HepG2 (cell line): ENCODE measurements at regions not wholly inside any gene's neighbourhood (a gene's known extent, or its start where the extent isn't known, plus 50 kb on each side); places are given as distances from the start of the nearest gene placed in this dataset.

Source experiments
- ATAC-seq: fragments of 200-7000 bp; cut with Tn5 transposase; 3 replicates; pipeline ENCODE4 v1.9.1; 2020; ENCODE audit warnings: mild to moderate bottlenecking, moderate library complexity
- BruUV-seq: library from RNA; stranded (reverse); fragments of 400-500 nt; replicated peaks from 2 replicates; lab custom pipeline; 2021; lab: Mats Ljungman, UMichigan
- CTCF ChIA-PET: fragments of 300-600 bp; formaldehyde crosslinking; extraction: SDS; loops from one replicate; lab custom pipeline; 2021; ENCODE audit warnings: low total read pairs, inconsistent platforms, low intra/inter-chr PET ratio; lab: Yijun Ruan, JAX
- POLR2A ChIA-PET: fragments of 350-600 bp; sonication (Branson Sonifier 250); formaldehyde crosslinking; loops from one replicate; lab custom pipeline; 2020; ENCODE audit warnings: antibody characterized with exemption, inconsistent platforms; lab: Yijun Ruan, JAX
- DNase-seq: peaks from one replicate; pipeline ENCODE4 v3.0.0-alpha.2; 2015; ENCODE audit warnings: low spot score
- FAIRE-seq: peaks from 3 replicates; lab custom pipeline; 2011; peaks lifted over from hg19 to GRCh38; lab: Jason Lieb, UNC
- H2AFZ ChIP-seq: one replicate; pipeline ENCODE4 v1.6.1; 2011; ENCODE audit warnings: low read length, inconsistent platforms
- H3K27ac ChIP-seq: fragments of 300-600 bp; 3 replicates; pipeline ENCODE4 v1.8.0; 2011; ENCODE audit warnings: mixed run types, mild to moderate bottlenecking, mixed read lengths, low read length, inconsistent platforms; ENCODE audit not compliant: insufficient read depth; ENCODE audit errors: extremely low read length
- H3K27me3 ChIP-seq, 2 experiments: fragments of 200-600 bp in 1 of 2; 2 replicates in 1 of 2; 3 replicates in 1 of 2; pipeline versions ENCODE4 v1.6.0 to v1.8.0; 2011; ENCODE audit warnings: low read length in 2 of 2, mild to moderate bottlenecking in 2 of 2, moderate library complexity in 2 of 2, inconsistent platforms in 1 of 2; ENCODE audit not compliant: insufficient read depth in 2 of 2, control insufficient read depth in 1 of 2
- H3K36me3 ChIP-seq, 2 experiments: fragments of 200-600 bp in 1 of 2; replicated peaks in 1 of 2; 2 replicates in 1 of 2; 3 replicates in 1 of 2; pipeline versions ENCODE4 v1.5.1 to v1.8.0; 2011; ENCODE audit warnings: low read length in 2 of 2, inconsistent platforms in 1 of 2; ENCODE audit not compliant: insufficient read depth in 2 of 2, control insufficient read depth in 1 of 2
- H3K4me1 ChIP-seq: 2 replicates; pipeline ENCODE4 v1.5.1; 2012; ENCODE audit warnings: low read length, inconsistent platforms; ENCODE audit not compliant: insufficient read depth
- H3K4me2 ChIP-seq: 2 replicates; pipeline ENCODE4 v1.6.0; 2011; ENCODE audit warnings: low read depth, low read length, inconsistent platforms
- H3K4me3 ChIP-seq, 3 experiments: fragments of 200-600 bp in 1 of 3; sonication (generic), shearing (Covaris generic) in 1 of 3; replicated peaks in 1 of 3; 2 replicates each; pipeline ENCODE4 v1.5.1; 2011 to 2016; ENCODE audit warnings: low read length in 3 of 3, inconsistent platforms in 2 of 3, low read depth in 2 of 3, mild to moderate bottlenecking in 2 of 3, control low read depth in 1 of 3, mixed read lengths in 1 of 3; ENCODE audit not compliant: insufficient read depth in 1 of 3
- H3K79me2 ChIP-seq: one replicate; pipeline ENCODE4 v1.6.1; 2011; ENCODE audit warnings: low read length, inconsistent platforms; ENCODE audit not compliant: insufficient read depth
- H3K9ac ChIP-seq: 2 replicates; pipeline ENCODE4 v1.6.0; 2011; ENCODE audit warnings: mild to moderate bottlenecking, low read depth, low read length, inconsistent platforms; ENCODE audit not compliant: insufficient read depth
- H3K9me3 ChIP-seq: 2 replicates; pipeline ENCODE4 v1.5.1; 2012; ENCODE audit warnings: mild to moderate bottlenecking, low read length
- H4K20me1 ChIP-seq: 2 replicates; pipeline ENCODE4 v1.6.0; 2011; ENCODE audit warnings: inconsistent platforms, mild to moderate bottlenecking, low read length, moderate library complexity; ENCODE audit not compliant: insufficient read depth
- DMAP1 ChIP-seq: IDR thresholded peaks from 2 replicates; pipeline ENCODE4 v1.6.1; 2016
- HOXA9 ChIP-seq: sonication (generic); formaldehyde crosslinking; IDR thresholded peaks from 2 replicates; pipeline ENCODE4 v1.8.1; 2022; ENCODE audit warnings: missing genetic modification reagents, mild to moderate bottlenecking, moderate library complexity, borderline replicate concordance
- KDM1A ChIP-seq: IDR thresholded peaks from 2 replicates; pipeline ENCODE4 v1.6.1; 2016; ENCODE audit warnings: missing compliant biosample characterization
- KDM6A ChIP-seq: IDR thresholded peaks from 2 replicates; pipeline ENCODE4 v1.6.1; 2016; ENCODE audit warnings: low read depth
- MED1 ChIP-seq: sonication (generic); formaldehyde crosslinking; IDR thresholded peaks from 2 replicates; pipeline ENCODE4 v1.4.0; 2020; ENCODE audit warnings: missing genetic modification reagents
- SRSF9 ChIP-seq: fragments of 200-400 bp; formaldehyde crosslinking; IDR thresholded peaks from 2 replicates; pipeline ENCODE4 v1.6.1; 2018; ENCODE audit warnings: borderline replicate concordance, mild to moderate bottlenecking, low read depth, low read length; ENCODE audit not compliant: insufficient read depth, poor library complexity, severe bottlenecking
- ZFP36L2 ChIP-seq: sonication (generic); formaldehyde crosslinking; IDR thresholded peaks from 2 replicates; pipeline ENCODE4 v1.4.0; 2020; ENCODE audit warnings: missing genetic modification reagents
- ZNF484 ChIP-seq: sonication (generic); formaldehyde crosslinking; IDR thresholded peaks from 2 replicates; pipeline ENCODE4 v1.5.1; 2020; ENCODE audit warnings: mild to moderate bottlenecking, low read depth, missing genetic modification reagents, borderline replicate concordance
- ZNF589 ChIP-seq: sonication (generic); formaldehyde crosslinking; conservative IDR thresholded peaks from 2 replicates; pipeline ENCODE4 v1.8.0; 2022; ENCODE audit warnings: mild to moderate bottlenecking, moderate library complexity, missing genetic modification reagents
- WGBS: methylation state at CpG from one replicate; pipeline ENCODE4 v1.1.6; 2017; ENCODE audit warnings: low lambda C conversion rate; 5-methylcytosine and 5-hydroxymethylcytosine counted together
- in situ Hi-C: cut with HindIII; loops from 2 replicates; pipeline ENCODE4 v1.10.0; 2017; ENCODE audit warnings: low pct_unique_long_range_greater_than_20kb; ENCODE audit not compliant: extremely low pct_ligation_motif_present
- intact Hi-C: fragments of 100-400 bp; cut with micrococcal nuclease; formaldehyde crosslinking; loops from one replicate; pipeline ENCODE4 v1.10.0; 2022; ENCODE audit not compliant: unreplicated experiment
- TF ChIP-seq, protein P1 (sequence below): IDR thresholded peaks from 2 replicates; pipeline ENCODE4 v1.6.1; 2016; ENCODE audit warnings: missing compliant biosample characterization, missing genetic modification reagents, borderline replicate concordance
- TF ChIP-seq, protein P2 (sequence below): sonication (generic); formaldehyde crosslinking; IDR thresholded peaks from 2 replicates; pipeline ENCODE4 v1.4.0; 2020; ENCODE audit warnings: missing genetic modification reagents
- TF ChIP-seq, protein P3 (sequence below): sonication (generic); formaldehyde crosslinking; IDR thresholded peaks from 2 replicates; pipeline ENCODE4 v1.4.0; 2020; ENCODE audit warnings: missing genetic modification reagents
- TF ChIP-seq, protein P4 (sequence below): sonication (generic); formaldehyde crosslinking; IDR thresholded peaks from 2 replicates; pipeline ENCODE4 v1.5.0; 2020; ENCODE audit warnings: mild to moderate bottlenecking, missing genetic modification reagents
- TF ChIP-seq, protein P5 (sequence below): sonication (generic); formaldehyde crosslinking; IDR thresholded peaks from 2 replicates; pipeline ENCODE4 v1.4.0; 2020; ENCODE audit warnings: missing genetic modification reagents

DNA sequence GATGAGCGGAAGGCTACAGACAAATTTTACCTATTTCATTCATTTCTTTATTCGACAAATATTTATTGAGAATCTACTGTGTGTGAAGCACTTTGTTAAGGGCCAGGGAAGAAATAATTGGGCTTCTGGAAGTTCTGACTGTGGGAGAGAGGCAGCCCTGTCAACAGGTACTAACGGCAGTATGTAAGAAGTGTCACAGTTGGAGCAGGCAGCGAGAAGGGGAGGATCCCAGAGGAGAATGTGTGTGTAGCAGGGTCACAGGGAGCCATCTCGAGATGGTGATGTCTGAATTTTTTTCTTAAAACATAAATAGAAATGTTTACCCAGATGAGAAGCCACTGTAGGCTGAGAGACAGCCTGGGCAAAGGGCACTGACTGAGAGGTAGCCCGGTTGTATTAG lies 163.3 kb upstream of the SLC38A2 start:
- Histone ChIP-seq H3K27ac (no peak overlapping the region), H3K4me1 (peaks cover 65% of the 10 kb centered on the region), H3K4me2 (peak overlapping the region; percentile 31; the same call in 1 of the 2 replicates), H3K9me3 (no peaks in the 10 kb centered on the region), H3K79me2 (no peaks in the 10 kb centered on the region), H3K36me3 (no peaks in the 10 kb centered on the region), H3K4me3 (no peak overlapping the region), H4K20me1 (no peaks in the 10 kb centered on the region), H3K27me3 (no peaks in the 10 kb centered on the region), H2AFZ (no peak overlapping the region), H3K9ac (no peak overlapping the region)
- WGBS: 50% methylated on average over 6 of the region's 6 CpGs
- peak; percentile 57 for ATAC-seq
- CTCF ChIA-PET: no interaction called here
- no peak for FAIRE-seq
- BruUV-seq: no TSS peak
- POLR2A ChIA-PET: no interaction called here
- no peak for DNase-seq
- intact Hi-C loops (no loop called here), in situ Hi-C loops (no loop called here)
- no peak for TF ChIP-seq SRSF9
- TF ChIP-seq KDM1A (CRISPR knock-in tag): no peak
- TF ChIP-seq, protein P1, sequence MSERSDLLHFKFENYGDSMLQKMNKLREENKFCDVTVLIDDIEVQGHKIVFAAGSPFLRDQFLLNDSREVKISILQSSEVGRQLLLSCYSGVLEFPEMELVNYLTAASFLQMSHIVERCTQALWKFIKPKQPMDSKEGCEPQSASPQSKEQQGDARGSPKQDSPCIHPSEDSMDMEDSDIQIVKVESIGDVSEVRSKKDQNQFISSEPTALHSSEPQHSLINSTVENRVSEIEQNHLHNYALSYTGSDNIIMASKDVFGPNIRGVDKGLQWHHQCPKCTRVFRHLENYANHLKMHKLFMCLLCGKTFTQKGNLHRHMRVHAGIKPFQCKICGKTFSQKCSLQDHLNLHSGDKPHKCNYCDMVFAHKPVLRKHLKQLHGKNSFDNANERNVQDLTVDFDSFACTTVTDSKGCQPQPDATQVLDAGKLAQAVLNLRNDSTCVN (CRISPR knock-in tag): no peak
- TF ChIP-seq DMAP1 (CRISPR knock-in tag): no peak
- TF ChIP-seq MED1: 0 out of 2 replicates have a peak, but pooled peaks have one; percentile 29
- TF ChIP-seq, protein P2, sequence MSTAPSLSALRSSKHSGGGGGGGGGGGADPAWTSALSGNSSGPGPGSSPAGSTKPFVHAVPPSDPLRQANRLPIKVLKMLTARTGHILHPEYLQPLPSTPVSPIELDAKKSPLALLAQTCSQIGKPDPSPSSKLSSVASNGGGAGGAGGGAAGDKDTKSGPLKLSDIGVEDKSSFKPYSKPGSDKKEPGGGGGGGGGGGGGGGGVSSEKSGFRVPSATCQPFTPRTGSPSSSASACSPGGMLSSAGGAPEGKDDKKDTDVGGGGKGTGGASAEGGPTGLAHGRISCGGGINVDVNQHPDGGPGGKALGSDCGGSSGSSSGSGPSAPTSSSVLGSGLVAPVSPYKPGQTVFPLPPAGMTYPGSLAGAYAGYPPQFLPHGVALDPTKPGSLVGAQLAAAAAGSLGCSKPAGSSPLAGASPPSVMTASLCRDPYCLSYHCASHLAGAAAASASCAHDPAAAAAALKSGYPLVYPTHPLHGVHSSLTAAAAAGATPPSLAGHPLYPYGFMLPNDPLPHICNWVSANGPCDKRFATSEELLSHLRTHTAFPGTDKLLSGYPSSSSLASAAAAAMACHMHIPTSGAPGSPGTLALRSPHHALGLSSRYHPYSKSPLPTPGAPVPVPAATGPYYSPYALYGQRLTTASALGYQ (CRISPR knock-in tag): no peak
- TF ChIP-seq, protein P3, sequence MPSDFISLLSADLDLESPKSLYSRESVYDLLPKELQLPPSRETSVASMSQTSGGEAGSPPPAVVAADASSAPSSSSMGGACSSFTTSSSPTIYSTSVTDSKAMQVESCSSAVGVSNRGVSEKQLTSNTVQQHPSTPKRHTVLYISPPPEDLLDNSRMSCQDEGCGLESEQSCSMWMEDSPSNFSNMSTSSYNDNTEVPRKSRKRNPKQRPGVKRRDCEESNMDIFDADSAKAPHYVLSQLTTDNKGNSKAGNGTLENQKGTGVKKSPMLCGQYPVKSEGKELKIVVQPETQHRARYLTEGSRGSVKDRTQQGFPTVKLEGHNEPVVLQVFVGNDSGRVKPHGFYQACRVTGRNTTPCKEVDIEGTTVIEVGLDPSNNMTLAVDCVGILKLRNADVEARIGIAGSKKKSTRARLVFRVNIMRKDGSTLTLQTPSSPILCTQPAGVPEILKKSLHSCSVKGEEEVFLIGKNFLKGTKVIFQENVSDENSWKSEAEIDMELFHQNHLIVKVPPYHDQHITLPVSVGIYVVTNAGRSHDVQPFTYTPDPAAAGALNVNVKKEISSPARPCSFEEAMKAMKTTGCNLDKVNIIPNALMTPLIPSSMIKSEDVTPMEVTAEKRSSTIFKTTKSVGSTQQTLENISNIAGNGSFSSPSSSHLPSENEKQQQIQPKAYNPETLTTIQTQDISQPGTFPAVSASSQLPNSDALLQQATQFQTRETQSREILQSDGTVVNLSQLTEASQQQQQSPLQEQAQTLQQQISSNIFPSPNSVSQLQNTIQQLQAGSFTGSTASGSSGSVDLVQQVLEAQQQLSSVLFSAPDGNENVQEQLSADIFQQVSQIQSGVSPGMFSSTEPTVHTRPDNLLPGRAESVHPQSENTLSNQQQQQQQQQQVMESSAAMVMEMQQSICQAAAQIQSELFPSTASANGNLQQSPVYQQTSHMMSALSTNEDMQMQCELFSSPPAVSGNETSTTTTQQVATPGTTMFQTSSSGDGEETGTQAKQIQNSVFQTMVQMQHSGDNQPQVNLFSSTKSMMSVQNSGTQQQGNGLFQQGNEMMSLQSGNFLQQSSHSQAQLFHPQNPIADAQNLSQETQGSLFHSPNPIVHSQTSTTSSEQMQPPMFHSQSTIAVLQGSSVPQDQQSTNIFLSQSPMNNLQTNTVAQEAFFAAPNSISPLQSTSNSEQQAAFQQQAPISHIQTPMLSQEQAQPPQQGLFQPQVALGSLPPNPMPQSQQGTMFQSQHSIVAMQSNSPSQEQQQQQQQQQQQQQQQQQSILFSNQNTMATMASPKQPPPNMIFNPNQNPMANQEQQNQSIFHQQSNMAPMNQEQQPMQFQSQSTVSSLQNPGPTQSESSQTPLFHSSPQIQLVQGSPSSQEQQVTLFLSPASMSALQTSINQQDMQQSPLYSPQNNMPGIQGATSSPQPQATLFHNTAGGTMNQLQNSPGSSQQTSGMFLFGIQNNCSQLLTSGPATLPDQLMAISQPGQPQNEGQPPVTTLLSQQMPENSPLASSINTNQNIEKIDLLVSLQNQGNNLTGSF (CRISPR knock-in tag): no peak
- no peak for TF ChIP-seq KDM6A (CRISPR knock-in tag)
- no peak for TF ChIP-seq ZFP36L2 (CRISPR knock-in tag)
- TF ChIP-seq ZNF484 (CRISPR knock-in tag): no peak
- TF ChIP-seq ZNF589: no peak
- no peak for TF ChIP-seq HOXA9 (CRISPR knock-in tag)
- TF ChIP-seq, protein P4, sequence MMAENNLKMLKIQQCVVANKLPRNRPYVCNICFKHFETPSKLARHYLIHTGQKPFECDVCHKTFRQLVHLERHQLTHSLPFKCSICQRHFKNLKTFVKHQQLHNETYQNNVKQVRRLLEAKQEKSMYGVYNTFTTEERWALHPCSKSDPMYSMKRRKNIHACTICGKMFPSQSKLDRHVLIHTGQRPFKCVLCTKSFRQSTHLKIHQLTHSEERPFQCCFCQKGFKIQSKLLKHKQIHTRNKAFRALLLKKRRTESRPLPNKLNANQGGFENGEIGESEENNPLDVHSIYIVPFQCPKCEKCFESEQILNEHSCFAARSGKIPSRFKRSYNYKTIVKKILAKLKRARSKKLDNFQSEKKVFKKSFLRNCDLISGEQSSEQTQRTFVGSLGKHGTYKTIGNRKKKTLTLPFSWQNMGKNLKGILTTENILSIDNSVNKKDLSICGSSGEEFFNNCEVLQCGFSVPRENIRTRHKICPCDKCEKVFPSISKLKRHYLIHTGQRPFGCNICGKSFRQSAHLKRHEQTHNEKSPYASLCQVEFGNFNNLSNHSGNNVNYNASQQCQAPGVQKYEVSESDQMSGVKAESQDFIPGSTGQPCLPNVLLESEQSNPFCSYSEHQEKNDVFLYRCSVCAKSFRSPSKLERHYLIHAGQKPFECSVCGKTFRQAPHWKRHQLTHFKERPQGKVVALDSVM (CRISPR knock-in tag): no peak
- TF ChIP-seq, protein P5, sequence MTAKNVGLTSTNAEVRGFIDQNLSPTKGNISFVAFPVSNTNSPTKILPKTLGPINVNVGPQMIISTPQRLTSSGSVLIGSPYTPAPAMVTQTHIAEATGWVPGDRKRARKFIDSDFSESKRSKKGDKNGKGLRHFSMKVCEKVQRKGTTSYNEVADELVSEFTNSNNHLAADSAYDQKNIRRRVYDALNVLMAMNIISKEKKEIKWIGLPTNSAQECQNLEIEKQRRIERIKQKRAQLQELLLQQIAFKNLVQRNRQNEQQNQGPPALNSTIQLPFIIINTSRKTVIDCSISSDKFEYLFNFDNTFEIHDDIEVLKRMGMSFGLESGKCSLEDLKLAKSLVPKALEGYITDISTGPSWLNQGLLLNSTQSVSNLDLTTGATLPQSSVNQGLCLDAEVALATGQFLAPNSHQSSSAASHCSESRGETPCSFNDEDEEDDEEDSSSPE: no peak
